ENCODE measurements at regions not wholly inside any gene's neighbourhood (a gene's known extent, or its start where the extent isn't known, plus 50 kb on each side); places are given as distances from the start of the nearest gene placed in this dataset.

GRCh38 chr1:55447488-55447887 is 232.3 kb upstream of the USP24 start:
- H2BK120ac ChIP-seq (replicated peaks; ENCODE audit: low read depth, low read length) = no peak overlapping the region
- H3K27ac ChIP-seq (ENCODE audit: low read depth, low read length) = no peak overlapping the region
- DNase-seq (ENCODE audit: low read depth in 1 of 2, low spot score in 2 of 2) (no peak), FAIRE-seq (no peak)
- H3K14ac ChIP-seq (ENCODE audit: insufficient read length) = no peak overlapping the region
- H2BK20ac ChIP-seq (ENCODE audit: low read length) = no peak overlapping the region
- no peaks in the 10 kb centered on the region for H3K23me2 ChIP-seq (ENCODE audit: low read depth, low read length)
- no peaks in the 10 kb centered on the region for H4K20me1 ChIP-seq (replicated peaks in 1 of 2; ENCODE audit: control insufficient read depth in 1 of 2, insufficient read depth in 2 of 2, low read length in 2 of 2)
- H2BK5ac ChIP-seq (ENCODE audit: low read depth, low read length) = no peak overlapping the region
- H4K5ac ChIP-seq (ENCODE audit: insufficient read length, low read depth, low read length) = no peak overlapping the region
- no peak overlapping the region for H2AK5ac ChIP-seq (ENCODE audit: low read depth, low read length)
- H3K9ac ChIP-seq (replicated peaks in 1 of 4; ENCODE audit: extremely low read depth in 1 of 4, low read depth in 3 of 4, low read length in 3 of 4) = no peak overlapping the region
- no peak overlapping the region for H3K4ac ChIP-seq (replicated peaks; ENCODE audit: insufficient read length, low read depth, low read length)
- H3K36me3 ChIP-seq (ENCODE audit: control insufficient read depth in 2 of 4, insufficient read depth in 4 of 4, low read length in 3 of 4) = no peaks in the 10 kb centered on the region
- 81% methylated on average over 2 of the region's 2 CpGs; no CpG with 5 or more reads in 1 of the 2 experiments for WGBS, 2 experiments (ENCODE audit: extremely low coverage in 1 of 2, insufficient coverage in 1 of 2, insufficient read length in 1 of 2, insufficient replicate concordance in 2 of 2, low coverage in 1 of 2, low lambda C conversion rate in 2 of 2, missing lambda C conversion rate in 1 of 2)
- no peak overlapping the region for H2AFZ ChIP-seq (ENCODE audit: low read length)
- H3K4me2 ChIP-seq (ENCODE audit: insufficient read depth in 1 of 2, low read depth in 2 of 2, low read length in 2 of 2) = no peak overlapping the region
- no peak overlapping the region for H3K4me3 ChIP-seq (ENCODE audit: extremely low read depth in 1 of 4, insufficient read depth in 2 of 4, low read depth in 3 of 4, low read length in 4 of 4)
- H4K8ac ChIP-seq (ENCODE audit: extremely low read depth, insufficient read depth, low read length) = no peak overlapping the region
- no peaks in the 10 kb centered on the region for H3K79me1 ChIP-seq (ENCODE audit: low read depth, low read length)
- POLR2A ChIA-PET (ENCODE audit: partially characterized antibody) = no interaction called here
- no peak overlapping the region for H3K23ac ChIP-seq (ENCODE audit: insufficient read length)
- H3K56ac ChIP-seq (replicated peaks; ENCODE audit: insufficient read length, low read depth, low read length) = no peak overlapping the region
- H4K91ac ChIP-seq (replicated peaks; ENCODE audit: insufficient read length, low read length) = no peak overlapping the region
- H3K9me3 ChIP-seq (ENCODE audit: insufficient read depth in 2 of 2, low read depth in 1 of 2, low read length in 1 of 2) = no peaks in the 10 kb centered on the region
- no peaks in the 10 kb centered on the region for H3K27me3 ChIP-seq (replicated peaks in 1 of 4; ENCODE audit: control insufficient read depth in 3 of 4, extremely low read depth in 1 of 4, insufficient read depth in 3 of 4, low read length in 3 of 4)
- H3K18ac ChIP-seq (ENCODE audit: extremely low read depth, low read length) = no peak overlapping the region
- CTCF ChIA-PET (ENCODE audit: partially characterized antibody) = interaction anchor here (0.7 to 1.5 kb wide), 5 partner anchors 15 to 159 kb away, joined by 3 to 5 read pairs (median 3); no protein-coding TSS in a partner anchor
- no peak overlapping the region for H2BK12ac ChIP-seq (ENCODE audit: low read depth, low read length)
- no peaks in the 10 kb centered on the region for H3K79me2 ChIP-seq (ENCODE audit: control insufficient read depth in 1 of 2, insufficient read depth in 2 of 2, low read length in 2 of 2)
- H2BK15ac ChIP-seq (ENCODE audit: low read length) = no peak overlapping the region
- H3K4me1 ChIP-seq (replicated peaks in 1 of 4; ENCODE audit: control insufficient read depth in 3 of 4, insufficient read depth in 4 of 4, low read length in 3 of 4) = no peaks in the 10 kb centered on the region
- TF ChIP-seq TEAD4 (IDR thresholded peaks at IDR 0.05; ENCODE audit: low read depth, low read length) (no peak), SRF (IDR thresholded peaks at IDR 0.05; ENCODE audit: low read depth, low read length) (no peak), BACH1 (IDR thresholded peaks at IDR 0.05; ENCODE audit: low read length) (no peak), SIRT6 (IDR thresholded peaks at IDR 0.05; ENCODE audit: low read length) (no peak), EP300 (IDR thresholded peaks at IDR 0.05; ENCODE audit: borderline replicate concordance in 1 of 2, low read depth in 2 of 2, low read length in 2 of 2) (no peak), CHD2 (IDR thresholded peaks at IDR 0.05; ENCODE audit: low read length) (no peak), CEBPB (IDR thresholded peaks at IDR 0.05; ENCODE audit: low read depth, low read length) (no peak), CHD1 (IDR thresholded peaks at IDR 0.05; ENCODE audit: low read depth, low read length) (no peak), JUND (IDR thresholded peaks at IDR 0.05; ENCODE audit: low read length) (no peak), RXRA (IDR thresholded peaks at IDR 0.05; ENCODE audit: insufficient read depth, low read depth, low read length) (no peak), CTCF (IDR thresholded peaks at IDR 0.05; ENCODE audit: control extremely low read depth in 1 of 3, insufficient read depth in 1 of 3, low read depth in 1 of 3, low read length in 3 of 3) (no peak), POLR2AphosphoS5 (IDR thresholded peaks at IDR 0.05; ENCODE audit: low read depth, low read length) (no peak), BRCA1 (IDR thresholded peaks at IDR 0.05; ENCODE audit: low read depth, low read length) (no peak), RNF2 (IDR thresholded peaks at IDR 0.05; ENCODE audit: borderline replicate concordance, low read depth, low read length, missing control alignments, poor library complexity, severe bottlenecking) (no peak)
